ENCODE measurements at regions not wholly inside any gene's neighbourhood (a gene's known extent, or its start where the extent isn't known, plus 50 kb on each side); places are given as distances from the start of the nearest gene placed in this dataset.

DNA sequence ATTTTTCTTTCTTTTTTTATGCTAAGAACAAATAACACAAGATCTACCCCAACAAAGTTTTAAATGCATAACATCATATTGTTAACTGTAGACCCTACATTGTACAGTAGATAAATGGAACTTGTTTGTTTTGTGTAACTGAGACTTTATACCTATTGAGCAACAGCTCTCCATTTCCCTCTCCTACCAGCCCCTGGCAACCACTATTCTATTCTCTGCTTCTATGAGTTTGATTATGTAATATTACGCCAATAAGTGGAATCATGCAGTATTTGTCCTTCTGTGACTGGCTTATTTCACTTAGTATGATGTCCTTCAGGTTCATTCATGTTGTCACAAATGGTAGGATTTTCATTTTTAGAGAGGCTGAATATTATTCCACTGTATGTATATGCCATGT, 308.2 kb upstream of the PRR16 start:
- no peak overlapping the region for H3K9ac ChIP-seq (ENCODE audit: low read length in 3 of 3)
- H3K4me3 ChIP-seq (ENCODE audit: low read length in 3 of 3): no peak overlapping the region
- DNase-seq (no peak), FAIRE-seq (no peak)
- H3K27me3 ChIP-seq (ENCODE audit: control insufficient read depth, insufficient read depth, low read length): no peaks in the 10 kb centered on the region
- TF ChIP-seq, protein P1, sequence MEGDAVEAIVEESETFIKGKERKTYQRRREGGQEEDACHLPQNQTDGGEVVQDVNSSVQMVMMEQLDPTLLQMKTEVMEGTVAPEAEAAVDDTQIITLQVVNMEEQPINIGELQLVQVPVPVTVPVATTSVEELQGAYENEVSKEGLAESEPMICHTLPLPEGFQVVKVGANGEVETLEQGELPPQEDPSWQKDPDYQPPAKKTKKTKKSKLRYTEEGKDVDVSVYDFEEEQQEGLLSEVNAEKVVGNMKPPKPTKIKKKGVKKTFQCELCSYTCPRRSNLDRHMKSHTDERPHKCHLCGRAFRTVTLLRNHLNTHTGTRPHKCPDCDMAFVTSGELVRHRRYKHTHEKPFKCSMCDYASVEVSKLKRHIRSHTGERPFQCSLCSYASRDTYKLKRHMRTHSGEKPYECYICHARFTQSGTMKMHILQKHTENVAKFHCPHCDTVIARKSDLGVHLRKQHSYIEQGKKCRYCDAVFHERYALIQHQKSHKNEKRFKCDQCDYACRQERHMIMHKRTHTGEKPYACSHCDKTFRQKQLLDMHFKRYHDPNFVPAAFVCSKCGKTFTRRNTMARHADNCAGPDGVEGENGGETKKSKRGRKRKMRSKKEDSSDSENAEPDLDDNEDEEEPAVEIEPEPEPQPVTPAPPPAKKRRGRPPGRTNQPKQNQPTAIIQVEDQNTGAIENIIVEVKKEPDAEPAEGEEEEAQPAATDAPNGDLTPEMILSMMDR (IDR thresholded peaks at IDR 0.05; ENCODE audit: borderline replicate concordance, extremely low read depth, insufficient read depth): no peak
- H3K4me1 ChIP-seq (ENCODE audit: control insufficient read depth in 2 of 3, insufficient read depth in 2 of 3, low read depth in 1 of 3, low read length in 3 of 3): no peaks in the 10 kb centered on the region
- no peaks in the 10 kb centered on the region for H3K9me3 ChIP-seq (ENCODE audit: control insufficient read depth in 2 of 3, insufficient read depth in 1 of 3, low read length in 3 of 3)
- H3K27ac ChIP-seq (ENCODE audit: low read depth in 2 of 2, low read length in 2 of 2): no peak overlapping the region
- no peaks in the 10 kb centered on the region for H3K36me3 ChIP-seq (ENCODE audit: control insufficient read depth in 2 of 3, insufficient read depth in 3 of 3, low read length in 3 of 3)
- intact Hi-C loops (cut with DNase I): no loop called here

DNA sequence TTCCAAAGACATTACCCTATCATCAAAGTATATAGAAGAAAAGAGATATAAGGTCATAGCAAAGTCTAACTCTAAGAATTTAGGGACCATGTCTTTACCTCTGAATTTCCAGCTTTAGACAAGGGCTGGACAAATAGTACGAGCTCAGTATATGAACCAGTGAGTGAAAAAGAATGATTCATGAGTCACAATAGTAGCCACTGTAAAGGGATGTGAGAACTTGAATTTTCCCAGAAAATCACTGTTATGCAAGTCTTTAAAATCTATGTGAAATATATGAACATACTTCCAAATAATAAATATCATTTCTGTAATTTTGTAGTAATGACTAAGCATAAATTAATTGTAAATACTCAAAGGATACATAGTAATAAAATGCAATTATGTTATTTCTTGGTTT, 305.9 kb upstream of the PRR16 start:
- DNase-seq: no peak
- no peaks in the 10 kb centered on the region for H3K9me3 ChIP-seq (ENCODE audit: control insufficient read depth in 2 of 3, insufficient read depth in 1 of 3, low read length in 3 of 3)
- no peak overlapping the region for H3K4me3 ChIP-seq (ENCODE audit: low read length in 3 of 3)
- TF ChIP-seq, protein P1 (IDR thresholded peaks at IDR 0.05; ENCODE audit: borderline replicate concordance, extremely low read depth, insufficient read depth): no peak
- no peaks in the 10 kb centered on the region for H3K4me1 ChIP-seq (ENCODE audit: control insufficient read depth in 2 of 3, insufficient read depth in 2 of 3, low read depth in 1 of 3, low read length in 3 of 3)
- H3K36me3 ChIP-seq (ENCODE audit: control insufficient read depth in 2 of 3, insufficient read depth in 3 of 3, low read length in 3 of 3): no peaks in the 10 kb centered on the region
- no peak for FAIRE-seq
- intact Hi-C loops (cut with DNase I): no loop called here
- no peak overlapping the region for H3K27ac ChIP-seq (ENCODE audit: low read depth in 2 of 2, low read length in 2 of 2)
- H3K27me3 ChIP-seq (ENCODE audit: control insufficient read depth, insufficient read depth, low read length): no peaks in the 10 kb centered on the region
- H3K9ac ChIP-seq (ENCODE audit: low read length in 3 of 3): no peak overlapping the region

DNA sequence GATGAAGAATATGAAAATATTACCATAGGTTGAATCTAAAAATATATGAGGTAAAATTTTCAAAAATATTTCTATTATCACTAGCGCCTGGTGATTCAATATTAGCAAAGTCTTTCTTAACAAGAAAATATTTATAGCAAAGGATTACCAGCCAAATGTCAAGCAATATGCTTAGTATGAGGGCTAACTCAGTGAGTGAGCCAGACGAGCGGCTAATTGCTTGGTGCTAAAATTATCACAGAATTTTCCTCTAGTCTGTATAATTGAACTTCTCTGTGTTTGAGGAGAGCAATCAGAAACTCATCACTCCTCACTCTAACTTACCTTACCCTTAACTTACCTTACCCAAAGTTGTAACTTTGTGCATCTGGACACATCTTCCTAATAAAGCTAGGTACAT, 304.9 kb upstream of the PRR16 start:
- TF ChIP-seq, protein P1 (IDR thresholded peaks at IDR 0.05; ENCODE audit: borderline replicate concordance, extremely low read depth, insufficient read depth): no peak
- Histone ChIP-seq H3K9ac (ENCODE audit: low read length in 3 of 3) (no peak overlapping the region), H3K27me3 (ENCODE audit: control insufficient read depth, insufficient read depth, low read length) (no peaks in the 10 kb centered on the region), H3K36me3 (ENCODE audit: control insufficient read depth in 2 of 3, insufficient read depth in 3 of 3, low read length in 3 of 3) (no peaks in the 10 kb centered on the region), H3K27ac (ENCODE audit: low read depth in 2 of 2, low read length in 2 of 2) (no peak overlapping the region), H3K9me3 (ENCODE audit: control insufficient read depth in 2 of 3, insufficient read depth in 1 of 3, low read length in 3 of 3) (no peaks in the 10 kb centered on the region), H3K4me1 (ENCODE audit: control insufficient read depth in 2 of 3, insufficient read depth in 2 of 3, low read depth in 1 of 3, low read length in 3 of 3) (no peaks in the 10 kb centered on the region), H3K4me3 (ENCODE audit: low read length in 3 of 3) (no peak overlapping the region)
- DNase-seq (no peak), FAIRE-seq (no peak)
- intact Hi-C loops (cut with DNase I): no loop called here

DNA sequence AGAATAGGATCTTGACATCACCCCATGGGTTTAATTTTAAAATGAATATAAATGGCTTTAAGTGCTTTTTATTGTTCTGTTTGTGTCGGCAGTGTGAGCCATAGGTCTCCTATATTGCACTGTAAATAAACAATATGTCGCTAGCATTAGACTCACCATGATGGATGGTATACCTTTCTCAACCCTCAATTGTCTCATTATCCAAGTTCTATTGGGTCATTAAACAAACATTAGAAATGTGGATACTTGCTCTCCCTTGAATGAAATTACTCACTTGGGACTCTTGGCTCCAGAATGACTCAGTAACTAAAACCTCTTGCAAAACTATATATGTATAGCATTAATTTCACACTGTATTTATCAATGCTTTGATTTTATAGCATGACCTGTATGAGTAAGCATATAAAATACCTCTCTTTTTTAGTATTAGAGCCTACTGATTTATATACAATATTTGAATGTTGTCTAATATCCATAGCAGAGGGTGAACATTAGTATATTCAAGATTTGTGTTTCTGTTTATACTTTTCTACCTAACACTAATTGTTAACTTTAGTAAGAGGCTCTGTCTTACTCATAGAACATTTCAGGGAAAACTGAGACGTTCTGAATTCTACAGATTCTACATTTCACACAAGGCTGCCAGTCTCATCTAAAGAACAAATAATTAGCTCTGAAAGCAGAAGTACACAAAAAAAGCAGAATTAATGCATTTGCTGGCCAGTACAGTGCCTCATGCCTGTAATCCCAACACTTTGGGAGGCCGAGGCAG, 303.8 kb upstream of the PRR16 start:
- Histone ChIP-seq H3K27ac (ENCODE audit: low read depth in 2 of 2, low read length in 2 of 2) (no peak overlapping the region), H3K9ac (ENCODE audit: low read length in 3 of 3) (no peak overlapping the region), H3K27me3 (ENCODE audit: control insufficient read depth, insufficient read depth, low read length) (no peaks in the 10 kb centered on the region), H3K36me3 (ENCODE audit: control insufficient read depth in 2 of 3, insufficient read depth in 3 of 3, low read length in 3 of 3) (no peaks in the 10 kb centered on the region), H3K4me3 (ENCODE audit: low read length in 3 of 3) (no peak overlapping the region), H3K4me1 (ENCODE audit: control insufficient read depth in 2 of 3, insufficient read depth in 2 of 3, low read depth in 1 of 3, low read length in 3 of 3) (no peaks in the 10 kb centered on the region), H3K9me3 (ENCODE audit: control insufficient read depth in 2 of 3, insufficient read depth in 1 of 3, low read length in 3 of 3) (no peaks in the 10 kb centered on the region)
- intact Hi-C loops (cut with DNase I): no loop called here
- no peak for DNase-seq
- no peak for FAIRE-seq
- TF ChIP-seq, protein P1 (IDR thresholded peaks at IDR 0.05; ENCODE audit: borderline replicate concordance, extremely low read depth, insufficient read depth): no peak
